ENCODE measurements at regions not wholly inside any gene's neighbourhood (a gene's known extent, or its start where the extent isn't known, plus 50 kb on each side); places are given as distances from the start of the nearest gene placed in this dataset.

- H3K79me2 ChIP-seq (ENCODE audit: insufficient read depth, low read length): no peaks in the 10 kb centered on the region
- no peak for TF ChIP-seq CTCF (IDR thresholded peaks at IDR 0.05; ENCODE audit: borderline replicate concordance, extremely low read depth, low read length, poor library complexity, severe bottlenecking)
- no peak for TF ChIP-seq EZH2 (IDR thresholded peaks at IDR 0.05; ENCODE audit: borderline replicate concordance, low read depth, low read length, severe bottlenecking)
- no peak overlapping the region for H2AFZ ChIP-seq (ENCODE audit: low read depth, low read length)
- no peak for ATAC-seq (ENCODE audit: insufficient read depth, low read depth)
- H3K4me1 ChIP-seq (ENCODE audit: insufficient read depth, low read length): no peaks in the 10 kb centered on the region
- H3K27me3 ChIP-seq (ENCODE audit: insufficient read depth, low read length, poor library complexity): no peaks in the 10 kb centered on the region
- H3K27ac ChIP-seq (ENCODE audit: low read length): no peak overlapping the region
- H3K9me3 ChIP-seq (ENCODE audit: insufficient read depth, low read length, severe bottlenecking): no peaks in the 10 kb centered on the region
- no peaks in the 10 kb centered on the region for H3K36me3 ChIP-seq (ENCODE audit: insufficient read depth, low read length)
- H4K20me1 ChIP-seq (ENCODE audit: insufficient read depth, low read length): no peaks in the 10 kb centered on the region
- H3K4me2 ChIP-seq (ENCODE audit: insufficient read depth, low read length): no peak overlapping the region
- no peak for DNase-seq
- H3K4me3 ChIP-seq (ENCODE audit: low read depth in 1 of 2, low read length in 2 of 2): no peak overlapping the region
- no peak overlapping the region for H3K9ac ChIP-seq (ENCODE audit: low read depth, low read length)
Measured at GRCh38 chr18:22560275-22560610, 142.5 kb upstream of the CTAGE1 start.

GRCh38 chr18:22560797-22561196 is 143.1 kb upstream of the CTAGE1 start:
- H3K4me3 ChIP-seq (ENCODE audit: low read depth in 1 of 2, low read length in 2 of 2): no peak overlapping the region
- ATAC-seq (ENCODE audit: insufficient read depth, low read depth): no peak
- H3K79me2 ChIP-seq (ENCODE audit: insufficient read depth, low read length): no peaks in the 10 kb centered on the region

GRCh38 chr18:22563164-22563583 is 145.5 kb upstream of the CTAGE1 start:
- ATAC-seq (ENCODE audit: insufficient read depth, low read depth) (peak; percentile 82), DNase-seq (peak; percentile 9)
- Histone ChIP-seq H3K27ac (ENCODE audit: low read length) (no peak overlapping the region), H3K9me3 (ENCODE audit: insufficient read depth, low read length, severe bottlenecking) (no peaks in the 10 kb centered on the region), H2AFZ (ENCODE audit: low read depth, low read length) (no peak overlapping the region), H3K4me3 (ENCODE audit: low read depth in 1 of 2, low read length in 2 of 2) (no peak overlapping the region), H3K4me2 (ENCODE audit: insufficient read depth, low read length) (no peak overlapping the region), H3K79me2 (ENCODE audit: insufficient read depth, low read length) (no peaks in the 10 kb centered on the region), H4K20me1 (ENCODE audit: insufficient read depth, low read length) (no peaks in the 10 kb centered on the region), H3K27me3 (ENCODE audit: insufficient read depth, low read length, poor library complexity) (no peaks in the 10 kb centered on the region), H3K9ac (ENCODE audit: low read depth, low read length) (no peak overlapping the region), H3K4me1 (ENCODE audit: insufficient read depth, low read length) (no peaks in the 10 kb centered on the region), H3K36me3 (ENCODE audit: insufficient read depth, low read length) (no peaks in the 10 kb centered on the region)
- peak; percentile 69 for TF ChIP-seq CTCF (IDR thresholded peaks at IDR 0.05; ENCODE audit: borderline replicate concordance, extremely low read depth, low read length, poor library complexity, severe bottlenecking)
- TF ChIP-seq EZH2 (IDR thresholded peaks at IDR 0.05; ENCODE audit: borderline replicate concordance, low read depth, low read length, severe bottlenecking): no peak

More at GRCh38 chr18:22560797-22561196, 143.1 kb upstream of the CTAGE1 start:
- TF ChIP-seq CTCF (IDR thresholded peaks at IDR 0.05; ENCODE audit: borderline replicate concordance, extremely low read depth, low read length, poor library complexity, severe bottlenecking) (no peak), EZH2 (IDR thresholded peaks at IDR 0.05; ENCODE audit: borderline replicate concordance, low read depth, low read length, severe bottlenecking) (no peak)
- H3K9ac ChIP-seq (ENCODE audit: low read depth, low read length): no peak overlapping the region
- H3K4me2 ChIP-seq (ENCODE audit: insufficient read depth, low read length): no peak overlapping the region
- DNase-seq: no peak
- no peaks in the 10 kb centered on the region for H3K27me3 ChIP-seq (ENCODE audit: insufficient read depth, low read length, poor library complexity)
- no peaks in the 10 kb centered on the region for H3K36me3 ChIP-seq (ENCODE audit: insufficient read depth, low read length)
- no peak overlapping the region for H3K27ac ChIP-seq (ENCODE audit: low read length)
- no peak overlapping the region for H2AFZ ChIP-seq (ENCODE audit: low read depth, low read length)
- H3K9me3 ChIP-seq (ENCODE audit: insufficient read depth, low read length, severe bottlenecking): no peaks in the 10 kb centered on the region
- H3K4me1 ChIP-seq (ENCODE audit: insufficient read depth, low read length): no peaks in the 10 kb centered on the region
- H4K20me1 ChIP-seq (ENCODE audit: insufficient read depth, low read length): no peaks in the 10 kb centered on the region

GRCh38 chr18:22564036-22564435 is 146.3 kb upstream of the CTAGE1 start:
- Histone ChIP-seq H3K79me2 (ENCODE audit: insufficient read depth, low read length) (no peaks in the 10 kb centered on the region), H3K27ac (ENCODE audit: low read length) (no peak overlapping the region), H3K4me1 (ENCODE audit: insufficient read depth, low read length) (no peaks in the 10 kb centered on the region), H3K27me3 (ENCODE audit: insufficient read depth, low read length, poor library complexity) (no peaks in the 10 kb centered on the region), H4K20me1 (ENCODE audit: insufficient read depth, low read length) (no peaks in the 10 kb centered on the region), H2AFZ (ENCODE audit: low read depth, low read length) (no peak overlapping the region; the same call in 1 of the 2 replicates), H3K9me3 (ENCODE audit: insufficient read depth, low read length, severe bottlenecking) (no peaks in the 10 kb centered on the region), H3K36me3 (ENCODE audit: insufficient read depth, low read length) (no peaks in the 10 kb centered on the region), H3K4me2 (ENCODE audit: insufficient read depth, low read length) (no peak overlapping the region), H3K9ac (ENCODE audit: low read depth, low read length) (no peak overlapping the region), H3K4me3 (ENCODE audit: low read depth in 1 of 2, low read length in 2 of 2) (no peak overlapping the region)
- ATAC-seq (ENCODE audit: insufficient read depth, low read depth): no peak
- DNase-seq: no peak
- TF ChIP-seq CTCF (IDR thresholded peaks at IDR 0.05; ENCODE audit: borderline replicate concordance, extremely low read depth, low read length, poor library complexity, severe bottlenecking) (no peak), EZH2 (IDR thresholded peaks at IDR 0.05; ENCODE audit: borderline replicate concordance, low read depth, low read length, severe bottlenecking) (no peak)

All from DND-41 (cell line).